ENCODE measurements at regions not wholly inside any gene's neighbourhood (a gene's known extent, or its start where the extent isn't known, plus 50 kb on each side); places are given as distances from the start of the nearest gene placed in this dataset.

DNA sequence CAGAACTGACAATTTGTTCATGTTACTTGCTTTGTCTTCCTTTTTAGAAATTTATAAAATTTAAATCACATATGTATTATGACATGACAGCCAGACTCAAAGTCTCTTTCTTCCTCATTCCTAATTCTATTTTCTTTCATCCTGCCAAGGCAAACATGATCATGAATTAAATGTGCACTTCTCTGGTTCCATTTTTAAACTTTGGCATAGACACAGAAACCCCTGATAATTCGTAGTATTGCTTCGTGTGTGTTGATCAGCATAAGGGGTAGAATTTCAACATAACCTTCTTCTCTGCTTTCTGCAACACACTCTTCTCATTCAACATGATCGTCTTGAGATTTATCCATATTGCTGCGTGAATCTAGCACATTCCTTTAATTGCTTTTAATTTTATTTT lies 156.5 kb downstream of the AIPL1 start:
- TF ChIP-seq, protein P1, sequence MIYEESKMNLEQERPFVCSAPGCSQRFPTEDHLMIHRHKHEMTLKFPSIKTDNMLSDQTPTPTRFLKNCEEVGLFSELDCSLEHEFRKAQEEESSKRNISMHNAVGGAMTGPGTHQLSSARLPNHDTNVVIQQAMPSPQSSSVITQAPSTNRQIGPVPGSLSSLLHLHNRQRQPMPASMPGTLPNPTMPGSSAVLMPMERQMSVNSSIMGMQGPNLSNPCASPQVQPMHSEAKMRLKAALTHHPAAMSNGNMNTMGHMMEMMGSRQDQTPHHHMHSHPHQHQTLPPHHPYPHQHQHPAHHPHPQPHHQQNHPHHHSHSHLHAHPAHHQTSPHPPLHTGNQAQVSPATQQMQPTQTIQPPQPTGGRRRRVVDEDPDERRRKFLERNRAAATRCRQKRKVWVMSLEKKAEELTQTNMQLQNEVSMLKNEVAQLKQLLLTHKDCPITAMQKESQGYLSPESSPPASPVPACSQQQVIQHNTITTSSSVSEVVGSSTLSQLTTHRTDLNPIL (CRISPR knock-in tag; IDR thresholded peaks at IDR 0.05; ENCODE audit: low read depth): no peak
- TF ChIP-seq, protein P2, sequence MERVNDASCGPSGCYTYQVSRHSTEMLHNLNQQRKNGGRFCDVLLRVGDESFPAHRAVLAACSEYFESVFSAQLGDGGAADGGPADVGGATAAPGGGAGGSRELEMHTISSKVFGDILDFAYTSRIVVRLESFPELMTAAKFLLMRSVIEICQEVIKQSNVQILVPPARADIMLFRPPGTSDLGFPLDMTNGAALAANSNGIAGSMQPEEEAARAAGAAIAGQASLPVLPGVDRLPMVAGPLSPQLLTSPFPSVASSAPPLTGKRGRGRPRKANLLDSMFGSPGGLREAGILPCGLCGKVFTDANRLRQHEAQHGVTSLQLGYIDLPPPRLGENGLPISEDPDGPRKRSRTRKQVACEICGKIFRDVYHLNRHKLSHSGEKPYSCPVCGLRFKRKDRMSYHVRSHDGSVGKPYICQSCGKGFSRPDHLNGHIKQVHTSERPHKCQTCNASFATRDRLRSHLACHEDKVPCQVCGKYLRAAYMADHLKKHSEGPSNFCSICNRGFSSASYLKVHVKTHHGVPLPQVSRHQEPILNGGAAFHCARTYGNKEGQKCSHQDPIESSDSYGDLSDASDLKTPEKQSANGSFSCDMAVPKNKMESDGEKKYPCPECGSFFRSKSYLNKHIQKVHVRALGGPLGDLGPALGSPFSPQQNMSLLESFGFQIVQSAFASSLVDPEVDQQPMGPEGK (CRISPR knock-in tag; IDR thresholded peaks at IDR 0.05; ENCODE audit: borderline replicate concordance): no peak
- no peak for TF ChIP-seq PPARA (CRISPR knock-in tag; IDR thresholded peaks at IDR 0.05; ENCODE audit: borderline replicate concordance)
- no peak for TF ChIP-seq ISL1 (CRISPR knock-in tag; IDR thresholded peaks at IDR 0.05)
- TF ChIP-seq, protein P3, sequence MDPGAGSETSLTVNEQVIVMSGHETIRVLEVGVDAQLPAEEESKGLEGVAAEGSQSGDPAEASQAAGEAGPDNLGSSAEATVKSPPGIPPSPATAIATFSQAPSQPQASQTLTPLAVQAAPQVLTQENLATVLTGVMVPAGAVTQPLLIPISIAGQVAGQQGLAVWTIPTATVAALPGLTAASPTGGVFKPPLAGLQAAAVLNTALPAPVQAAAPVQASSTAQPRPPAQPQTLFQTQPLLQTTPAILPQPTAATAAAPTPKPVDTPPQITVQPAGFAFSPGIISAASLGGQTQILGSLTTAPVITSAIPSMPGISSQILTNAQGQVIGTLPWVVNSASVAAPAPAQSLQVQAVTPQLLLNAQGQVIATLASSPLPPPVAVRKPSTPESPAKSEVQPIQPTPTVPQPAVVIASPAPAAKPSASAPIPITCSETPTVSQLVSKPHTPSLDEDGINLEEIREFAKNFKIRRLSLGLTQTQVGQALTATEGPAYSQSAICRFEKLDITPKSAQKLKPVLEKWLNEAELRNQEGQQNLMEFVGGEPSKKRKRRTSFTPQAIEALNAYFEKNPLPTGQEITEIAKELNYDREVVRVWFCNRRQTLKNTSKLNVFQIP (CRISPR knock-in tag; IDR thresholded peaks at IDR 0.05; ENCODE audit: borderline replicate concordance, low read depth): no peak
- TF ChIP-seq OSR1 (CRISPR knock-in tag; IDR thresholded peaks at IDR 0.05): no peak
- no peak for TF ChIP-seq RARB (CRISPR knock-in tag; IDR thresholded peaks at IDR 0.05)
- TF ChIP-seq ESRRG (CRISPR knock-in tag; IDR thresholded peaks at IDR 0.05): no peak
- TF ChIP-seq TOX (CRISPR knock-in tag; IDR thresholded peaks at IDR 0.05; ENCODE audit: borderline replicate concordance): no peak
- no peak for TF ChIP-seq BACH2 (CRISPR knock-in tag; IDR thresholded peaks at IDR 0.05; ENCODE audit: borderline replicate concordance)
- TF ChIP-seq SNAI2 (CRISPR knock-in tag; IDR thresholded peaks at IDR 0.05): no peak
- no peak for TF ChIP-seq ZFP3 (CRISPR knock-in tag; IDR thresholded peaks at IDR 0.05)

Measured in SK-N-SH treated with all-trans-retinoic acid at 6 μM for 48 hours (cell line).